ENCODE measurements at regions not wholly inside any gene's neighbourhood (a gene's known extent, or its start where the extent isn't known, plus 50 kb on each side); places are given as distances from the start of the nearest gene placed in this dataset.

DNA sequence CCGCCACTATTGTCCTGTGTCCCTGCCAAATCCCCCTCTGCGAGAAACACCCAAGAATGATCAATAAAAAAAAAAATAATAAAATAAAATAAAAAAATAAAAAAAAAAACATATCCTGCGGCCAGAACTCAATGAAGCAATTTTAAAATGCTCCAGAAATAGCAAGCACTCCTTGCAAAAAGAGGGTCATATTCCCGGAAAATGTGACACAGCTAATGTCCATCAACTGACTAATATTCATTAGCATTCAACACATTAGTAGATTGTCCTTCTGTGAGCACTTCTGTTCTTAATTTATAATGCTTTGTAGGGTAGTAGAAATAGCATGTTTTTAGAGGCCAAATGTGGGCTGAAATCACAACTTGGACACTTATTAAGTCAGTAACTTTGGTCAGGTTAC is 252.3 kb upstream of the SESN3 start:
- WGBS, 2 donors = 70 to 83% methylated on average over 4 of the region's 4 CpGs
- intact Hi-C loops (cut with DNase I) = no loop called here
- Histone ChIP-seq H3K4me1 (no peaks in the 10 kb centered on the region), H3K27ac (no peak overlapping the region), H3K27me3 (no peaks in the 10 kb centered on the region), H3K36me3 (no peaks in the 10 kb centered on the region), H3K9me3 (no peaks in the 10 kb centered on the region), H3K4me3 (no peak overlapping the region)
- FAIRE-seq (no peak), ATAC-seq (no peak), DNase-seq (no peak)
- TF ChIP-seq, protein P1, sequence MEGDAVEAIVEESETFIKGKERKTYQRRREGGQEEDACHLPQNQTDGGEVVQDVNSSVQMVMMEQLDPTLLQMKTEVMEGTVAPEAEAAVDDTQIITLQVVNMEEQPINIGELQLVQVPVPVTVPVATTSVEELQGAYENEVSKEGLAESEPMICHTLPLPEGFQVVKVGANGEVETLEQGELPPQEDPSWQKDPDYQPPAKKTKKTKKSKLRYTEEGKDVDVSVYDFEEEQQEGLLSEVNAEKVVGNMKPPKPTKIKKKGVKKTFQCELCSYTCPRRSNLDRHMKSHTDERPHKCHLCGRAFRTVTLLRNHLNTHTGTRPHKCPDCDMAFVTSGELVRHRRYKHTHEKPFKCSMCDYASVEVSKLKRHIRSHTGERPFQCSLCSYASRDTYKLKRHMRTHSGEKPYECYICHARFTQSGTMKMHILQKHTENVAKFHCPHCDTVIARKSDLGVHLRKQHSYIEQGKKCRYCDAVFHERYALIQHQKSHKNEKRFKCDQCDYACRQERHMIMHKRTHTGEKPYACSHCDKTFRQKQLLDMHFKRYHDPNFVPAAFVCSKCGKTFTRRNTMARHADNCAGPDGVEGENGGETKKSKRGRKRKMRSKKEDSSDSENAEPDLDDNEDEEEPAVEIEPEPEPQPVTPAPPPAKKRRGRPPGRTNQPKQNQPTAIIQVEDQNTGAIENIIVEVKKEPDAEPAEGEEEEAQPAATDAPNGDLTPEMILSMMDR (IDR thresholded peaks at IDR 0.05) = no peak

GRCh38 chr11:95478003-95478402 is 247.0 kb upstream of the SESN3 start:
- no peaks in the 10 kb centered on the region for H3K27me3 ChIP-seq
- intact Hi-C loops (cut with DNase I) = no loop called here
- no peaks in the 10 kb centered on the region for H3K9me3 ChIP-seq
- no peaks in the 10 kb centered on the region for H3K4me1 ChIP-seq
- TF ChIP-seq, protein P1 (IDR thresholded peaks at IDR 0.05) = no peak
- DNase-seq = no peak
- H3K4me3 ChIP-seq = no peak overlapping the region
- FAIRE-seq = no peak
- H3K36me3 ChIP-seq = no peaks in the 10 kb centered on the region
- ATAC-seq = no peak
- no peak overlapping the region for H3K27ac ChIP-seq

DNA sequence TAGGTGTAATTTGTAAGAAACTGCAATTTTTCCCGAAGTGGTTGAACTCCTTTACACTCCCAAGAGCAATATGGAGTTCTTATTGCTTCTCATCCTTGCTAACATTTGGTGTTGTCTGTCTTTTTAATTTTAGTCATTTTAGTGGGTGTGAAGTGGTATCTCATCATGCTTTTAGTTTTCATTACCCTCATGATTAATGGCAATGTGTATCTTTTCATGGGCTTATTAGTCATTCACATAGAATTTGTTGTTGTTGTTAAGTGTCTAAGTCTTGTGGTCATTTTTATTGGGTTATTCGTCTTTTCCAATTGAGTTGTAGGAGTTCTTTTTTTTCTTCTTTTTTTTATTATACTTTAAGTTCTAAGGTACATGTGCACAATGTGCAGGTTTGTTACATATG is 238.3 kb upstream of the SESN3 start:
- intact Hi-C loops (cut with DNase I) = no loop called here
- no peak overlapping the region for H3K4me3 ChIP-seq
- TF ChIP-seq, protein P1 (IDR thresholded peaks at IDR 0.05) = no peak
- H3K36me3 ChIP-seq = no peaks in the 10 kb centered on the region
- no peaks in the 10 kb centered on the region for H3K27me3 ChIP-seq
- FAIRE-seq (no peak), DNase-seq (no peak), ATAC-seq (no peak)
- 88 to 92% methylated on average over 2 of the region's 2 CpGs for WGBS, 2 donors
- no peak overlapping the region for H3K27ac ChIP-seq
- no peaks in the 10 kb centered on the region for H3K9me3 ChIP-seq
- H3K4me1 ChIP-seq = peaks cover 0 to under 1% (median 0%) of the 10 kb centered on the region in 3 donors

- H3K27me3 ChIP-seq = no peaks in the 10 kb centered on the region
- no peaks in the 10 kb centered on the region for H3K36me3 ChIP-seq
- FAIRE-seq = no peak
- no peak for DNase-seq
- H3K4me1 ChIP-seq = peaks cover 0 to 9% (median 0%) of the 10 kb centered on the region in 3 donors
- no peak overlapping the region for H3K4me3 ChIP-seq
- ATAC-seq = peak in 1 of 4 donors; percentile 39
- no peaks in the 10 kb centered on the region for H3K9me3 ChIP-seq
- H3K27ac ChIP-seq = no peak overlapping the region
- TF ChIP-seq, protein P1 (IDR thresholded peaks at IDR 0.05) = no peak
- intact Hi-C loops (cut with DNase I) = no loop called here
These were observed 235.4 kb upstream of the SESN3 start for GRCh38 chr11:95466416-95466815.

GRCh38 chr11:95465887-95466286 is 234.9 kb upstream of the SESN3 start:
- TF ChIP-seq, protein P1 (IDR thresholded peaks at IDR 0.05) = no peak
- no peak for DNase-seq
- no peaks in the 10 kb centered on the region for H3K27me3 ChIP-seq
- 66 to 74% methylated on average over 7 of the region's 7 CpGs for WGBS, 2 donors
- FAIRE-seq = no peak
- H3K36me3 ChIP-seq = no peaks in the 10 kb centered on the region
- intact Hi-C loops (cut with DNase I) = no loop called here
- no peaks in the 10 kb centered on the region for H3K9me3 ChIP-seq
- H3K4me3 ChIP-seq = no peak overlapping the region
- H3K27ac ChIP-seq = no peak overlapping the region
- ATAC-seq = peak in 3 of 4 donors; percentile 47 to 61 (median 52)
- peaks cover 0 to 9% (median 0%) of the 10 kb centered on the region in 3 donors for H3K4me1 ChIP-seq

All from pancreas (tissue), 10 donors.